H1 (cell line): ENCODE measurements at regions not wholly inside any gene's neighbourhood (a gene's known extent, or its start where the extent isn't known, plus 50 kb on each side); places are given as distances from the start of the nearest gene placed in this dataset.

Experiments used
- CTCF ChIA-PET: fragments of 300-600 bp; sonication (Branson Sonifier 250); formaldehyde crosslinking; loops from one replicate; lab custom pipeline; 2021; ENCODE audit not compliant: partially characterized antibody; lab: Charles Lee
- POLR2A ChIA-PET: fragments of 300-600 bp; sonication (Branson Sonifier 250); formaldehyde crosslinking; loops from one replicate; lab custom pipeline; 2021; ENCODE audit warnings: inconsistent platforms; ENCODE audit not compliant: partially characterized antibody; lab: Charles Lee
- DNase-seq, 2 experiments: peaks; one replicate each; pipeline versions ENCODE4 v3.0.0 to v3.0.0-alpha.2; 2010 to 2022; ENCODE audit warnings: low spot score in 2 of 2, low read depth in 1 of 2, mixed read lengths in 1 of 2
- FAIRE-seq: peaks from 2 replicates; lab custom pipeline; 2011; peaks lifted over from hg19 to GRCh38; lab: Jason Lieb, UNC
- H2AFZ ChIP-seq: 2 replicates; pipeline ENCODE4 v1.8.1; 2012; ENCODE audit warnings: low read length, inconsistent platforms
- H2AK5ac ChIP-seq: 2 replicates; pipeline ENCODE4 v1.6.1; 2013; ENCODE audit warnings: low read depth, low read length
- H2BK120ac ChIP-seq: replicated peaks from 2 replicates; pipeline ENCODE3; 2013; ENCODE audit warnings: low read depth, low read length, inconsistent platforms
- H2BK12ac ChIP-seq: 2 replicates; pipeline ENCODE4 v1.6.1; 2013; ENCODE audit warnings: low read depth, low read length
- H2BK15ac ChIP-seq: 2 replicates; pipeline ENCODE4 v1.6.1; 2013; ENCODE audit warnings: low read length
- H2BK20ac ChIP-seq: 2 replicates; pipeline ENCODE4 v1.6.1; 2013; ENCODE audit warnings: low read length
- H2BK5ac ChIP-seq: 2 replicates; pipeline ENCODE4 v1.6.1; 2013; ENCODE audit warnings: low read depth, low read length
- H3K14ac ChIP-seq: 2 replicates; pipeline ENCODE4 v1.6.1; 2013; ENCODE audit warnings: inconsistent platforms; ENCODE audit not compliant: insufficient read length
- H3K18ac ChIP-seq: 2 replicates; pipeline ENCODE4 v1.6.1; 2013; ENCODE audit warnings: low read length; ENCODE audit errors: extremely low read depth
- H3K23ac ChIP-seq: 2 replicates; pipeline ENCODE4 v1.6.1; 2013; ENCODE audit warnings: inconsistent platforms; ENCODE audit not compliant: insufficient read length
- H3K23me2 ChIP-seq: 2 replicates; pipeline ENCODE4 v1.6.1; 2013; ENCODE audit warnings: low read depth, low read length
- H3K27ac ChIP-seq: 2 replicates; pipeline ENCODE4 v1.6.1; 2011; ENCODE audit warnings: low read depth, low read length, inconsistent platforms
- H3K27me3 ChIP-seq, 4 experiments: replicated peaks in 1 of 4; 1 replicate in 1 of 4; 2 replicates in 3 of 4; pipeline versions ENCODE4 v1.6.1 to v1.8.1; 2011 to 2013; ENCODE audit warnings: low read length in 3 of 4, mild to moderate bottlenecking in 3 of 4, inconsistent platforms in 2 of 4, mixed read lengths in 2 of 4, moderate library complexity in 1 of 4; ENCODE audit not compliant: control insufficient read depth in 3 of 4, insufficient read depth in 3 of 4; ENCODE audit errors: extremely low read depth in 1 of 4
- H3K36me3 ChIP-seq, 4 experiments: 2 replicates each; pipeline versions ENCODE4 v1.6.1 to v1.8.1; 2011 to 2013; ENCODE audit warnings: mild to moderate bottlenecking in 4 of 4, low read length in 3 of 4, moderate library complexity in 2 of 4, control low read depth in 1 of 4, inconsistent platforms in 1 of 4; ENCODE audit not compliant: insufficient read depth in 4 of 4, control insufficient read depth in 2 of 4
- H3K4ac ChIP-seq: replicated peaks from 2 replicates; pipeline ENCODE3; 2013; ENCODE audit warnings: low read length, low read depth, mixed read lengths, inconsistent platforms; ENCODE audit not compliant: insufficient read length
- H3K4me1 ChIP-seq, 4 experiments: replicated peaks in 1 of 4; 1 replicate in 1 of 4; 2 replicates in 3 of 4; pipeline versions ENCODE4 v1.6.1 to v1.8.1; 2011 to 2013; ENCODE audit warnings: low read length in 3 of 4, inconsistent platforms in 2 of 4, mixed read lengths in 1 of 4; ENCODE audit not compliant: insufficient read depth in 4 of 4, control insufficient read depth in 3 of 4
- H3K4me2 ChIP-seq, 2 experiments: 2 replicates each; pipeline versions ENCODE4 v1.6.1 to v1.8.1; 2011 to 2013; ENCODE audit warnings: low read depth in 2 of 2, low read length in 2 of 2, control low read depth in 1 of 2, inconsistent platforms in 1 of 2, mild to moderate bottlenecking in 1 of 2; ENCODE audit not compliant: insufficient read depth in 1 of 2
- H3K4me3 ChIP-seq, 4 experiments: fragments of 200-600, 300-600 bp in 1 of 4; sonication (generic), shearing (Covaris generic), sonication (Bioruptor Twin) in 1 of 4; 2 replicates each; pipeline versions ENCODE4 v1.5.1 to v1.8.1; 2011 to 2016; ENCODE audit warnings: low read length in 4 of 4, low read depth in 3 of 4, control low read depth in 2 of 4, inconsistent platforms in 2 of 4, mild to moderate bottlenecking in 2 of 4, mixed read lengths in 1 of 4, moderate library complexity in 1 of 4; ENCODE audit not compliant: insufficient read depth in 2 of 4; ENCODE audit errors: extremely low read depth in 1 of 4
- H3K56ac ChIP-seq: replicated peaks from 2 replicates; pipeline ENCODE3; 2013; ENCODE audit warnings: low read depth, mild to moderate bottlenecking, mixed read lengths, low read length, inconsistent platforms; ENCODE audit not compliant: insufficient read length
- H3K79me1 ChIP-seq: 2 replicates; pipeline ENCODE4 v1.6.1; 2013; ENCODE audit warnings: low read depth, low read length, control low read depth
- H3K79me2 ChIP-seq, 2 experiments: 2 replicates each; pipeline versions ENCODE4 v1.6.1 to v1.8.1; 2012 to 2013; ENCODE audit warnings: low read length in 2 of 2, mild to moderate bottlenecking in 2 of 2, inconsistent platforms in 1 of 2; ENCODE audit not compliant: insufficient read depth in 2 of 2, control insufficient read depth in 1 of 2
- H3K9ac ChIP-seq, 4 experiments: replicated peaks in 1 of 4; 1 replicate in 1 of 4; 2 replicates in 3 of 4; pipeline versions ENCODE4 v1.6.1 to v1.8.1; 2011 to 2013; ENCODE audit warnings: low read depth in 3 of 4, low read length in 3 of 4, control low read depth in 2 of 4, mild to moderate bottlenecking in 2 of 4, moderate library complexity in 2 of 4, inconsistent platforms in 1 of 4; ENCODE audit errors: extremely low read depth in 1 of 4
- H3K9me3 ChIP-seq, 2 experiments: 2 replicates each; pipeline versions ENCODE4 v1.6.1 to v1.8.1; 2012 to 2013; ENCODE audit warnings: mild to moderate bottlenecking in 2 of 2, moderate library complexity in 2 of 2, control low read depth in 1 of 2, inconsistent platforms in 1 of 2, low read depth in 1 of 2, low read length in 1 of 2, mixed read lengths in 1 of 2; ENCODE audit not compliant: insufficient read depth in 2 of 2
- H4K20me1 ChIP-seq, 2 experiments: replicated peaks in 1 of 2; 2 replicates each; pipeline versions ENCODE3 to v1.8.1; 2011 to 2013; ENCODE audit warnings: inconsistent platforms in 2 of 2, low read length in 2 of 2, mild to moderate bottlenecking in 1 of 2; ENCODE audit not compliant: insufficient read depth in 2 of 2, control insufficient read depth in 1 of 2
- H4K5ac ChIP-seq: 2 replicates; pipeline ENCODE4 v1.6.1; 2013; ENCODE audit warnings: low read length, low read depth, mixed read lengths, inconsistent platforms; ENCODE audit not compliant: insufficient read length
- H4K8ac ChIP-seq: 2 replicates; pipeline ENCODE4 v1.8.0; 2013; ENCODE audit warnings: mild to moderate bottlenecking, moderate library complexity, low read length, inconsistent platforms; ENCODE audit not compliant: insufficient read depth; ENCODE audit errors: extremely low read depth
- H4K91ac ChIP-seq: replicated peaks from 2 replicates; pipeline ENCODE3; 2013; ENCODE audit warnings: low read length, mixed read lengths, inconsistent platforms; ENCODE audit not compliant: insufficient read length
- EGR1 ChIP-seq: IDR thresholded peaks from 2 replicates; pipeline ENCODE4 v1.6.1; 2011; ENCODE audit warnings: low read depth, low read length, borderline replicate concordance
- JUN ChIP-seq: IDR thresholded peaks from 2 replicates; pipeline ENCODE4 v1.6.1; 2011; ENCODE audit warnings: low read depth, mild to moderate bottlenecking, improper control_type of control experiment, low read length
- KDM1A ChIP-seq: fragments of 200-600, 300-600 bp; sonication (generic); IDR thresholded peaks from 2 replicates; pipeline ENCODE4 v1.7.1; 2016; ENCODE audit warnings: mild to moderate bottlenecking, low read length, borderline replicate concordance
- MAFK ChIP-seq: IDR thresholded peaks from 2 replicates; pipeline ENCODE4 v1.6.1; 2012; ENCODE audit warnings: low read depth, mild to moderate bottlenecking, improper control_type of control experiment, low read length
- SRF ChIP-seq: IDR thresholded peaks from 2 replicates; pipeline ENCODE4 v1.6.1; 2011; ENCODE audit warnings: mild to moderate bottlenecking, low read depth, low read length, moderate library complexity
- SUZ12 ChIP-seq: fragments of 200-600 bp; sonication (generic); IDR thresholded peaks from 2 replicates; pipeline ENCODE4 v1.6.1; 2012; ENCODE audit warnings: mild to moderate bottlenecking, inconsistent platforms, low read length, moderate library complexity, mixed read lengths
- YY1 ChIP-seq: IDR thresholded peaks from 2 replicates; pipeline ENCODE4 v1.6.1; 2011; ENCODE audit warnings: low read depth, mild to moderate bottlenecking, low read length
- TF ChIP-seq, protein P1 (sequence below): IDR thresholded peaks from 2 replicates; pipeline ENCODE4 v1.6.1; 2011; ENCODE audit warnings: low read length, improper control_type of control experiment

DNA sequence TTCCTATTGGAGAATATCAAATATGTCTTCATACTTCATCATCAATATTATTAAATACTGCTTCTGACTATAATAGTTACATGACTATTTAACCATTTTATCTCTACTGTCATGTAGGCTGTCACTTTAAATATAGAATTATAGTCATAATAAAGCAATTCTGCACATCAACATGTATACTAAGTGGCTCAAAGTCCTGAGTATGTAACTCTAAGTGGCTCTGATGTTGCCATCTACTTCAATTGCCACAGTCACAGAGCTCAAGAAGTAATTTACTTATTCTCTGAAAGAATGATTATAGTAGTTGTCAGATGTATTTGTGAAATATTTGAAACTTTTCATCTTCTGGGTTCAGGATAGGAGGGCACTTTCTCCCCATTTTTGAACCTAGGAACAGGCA is 202.3 kb downstream of the KITLG start:
- no peak overlapping the region for H3K4me2 ChIP-seq
- H2BK5ac ChIP-seq, result no peak overlapping the region
- no peak overlapping the region for H4K91ac ChIP-seq
- CTCF ChIA-PET, result interaction anchor here (1.6 kb wide), 1 partner anchor 15 kb away, joined by 6 read pairs; no protein-coding TSS in a partner anchor
- H4K5ac ChIP-seq, result no peak overlapping the region
- TF ChIP-seq SRF, result no peak
- no peak for TF ChIP-seq JUN
- TF ChIP-seq SUZ12, result no peak
- no peak for TF ChIP-seq KDM1A
- TF ChIP-seq YY1, result no peak
- TF ChIP-seq EGR1, result no peak
- TF ChIP-seq, protein P1, sequence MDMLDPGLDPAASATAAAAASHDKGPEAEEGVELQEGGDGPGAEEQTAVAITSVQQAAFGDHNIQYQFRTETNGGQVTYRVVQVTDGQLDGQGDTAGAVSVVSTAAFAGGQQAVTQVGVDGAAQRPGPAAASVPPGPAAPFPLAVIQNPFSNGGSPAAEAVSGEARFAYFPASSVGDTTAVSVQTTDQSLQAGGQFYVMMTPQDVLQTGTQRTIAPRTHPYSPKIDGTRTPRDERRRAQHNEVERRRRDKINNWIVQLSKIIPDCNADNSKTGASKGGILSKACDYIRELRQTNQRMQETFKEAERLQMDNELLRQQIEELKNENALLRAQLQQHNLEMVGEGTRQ, result no peak
- no peak for TF ChIP-seq MAFK
- no peaks in the 10 kb centered on the region for H3K79me2 ChIP-seq
- no peak overlapping the region for H3K18ac ChIP-seq
- no peak overlapping the region for H3K14ac ChIP-seq
- no peak overlapping the region for H3K4me3 ChIP-seq
- no peaks in the 10 kb centered on the region for H3K36me3 ChIP-seq
- no peak overlapping the region for H4K8ac ChIP-seq
- 0 out of 2 replicates have a peak overlapping the region, but pooled peaks have one; percentile 5 for H2AFZ ChIP-seq
- no peak overlapping the region for H3K27ac ChIP-seq
- no peak overlapping the region for H3K23ac ChIP-seq
- DNase-seq (no peak), FAIRE-seq (no peak)
- no peak overlapping the region for H3K56ac ChIP-seq
- no peak overlapping the region for H2BK15ac ChIP-seq
- no peak overlapping the region for H2BK12ac ChIP-seq
- H2BK120ac ChIP-seq, result no peak overlapping the region
- H2AK5ac ChIP-seq, result no peak overlapping the region
- no peaks in the 10 kb centered on the region for H3K4me1 ChIP-seq
- H3K23me2 ChIP-seq, result no peaks in the 10 kb centered on the region
- H3K9ac ChIP-seq, result no peak overlapping the region
- no peaks in the 10 kb centered on the region for H4K20me1 ChIP-seq
- no peak overlapping the region for H3K4ac ChIP-seq
- H3K9me3 ChIP-seq, result no peaks in the 10 kb centered on the region
- no peak overlapping the region for H2BK20ac ChIP-seq
- H3K27me3 ChIP-seq, result no peaks in the 10 kb centered on the region
- no peaks in the 10 kb centered on the region for H3K79me1 ChIP-seq
- POLR2A ChIA-PET, result no interaction called here
